ENCODE measurements at regions not wholly inside any gene's neighbourhood (a gene's known extent, or its start where the extent isn't known, plus 50 kb on each side); places are given as distances from the start of the nearest gene placed in this dataset.
"Not testable (repeated sequence)": the region's sequence is repeated elsewhere in the genome, so short reads cannot be mapped to it uniquely, and the experiment has no call there.

DNA sequence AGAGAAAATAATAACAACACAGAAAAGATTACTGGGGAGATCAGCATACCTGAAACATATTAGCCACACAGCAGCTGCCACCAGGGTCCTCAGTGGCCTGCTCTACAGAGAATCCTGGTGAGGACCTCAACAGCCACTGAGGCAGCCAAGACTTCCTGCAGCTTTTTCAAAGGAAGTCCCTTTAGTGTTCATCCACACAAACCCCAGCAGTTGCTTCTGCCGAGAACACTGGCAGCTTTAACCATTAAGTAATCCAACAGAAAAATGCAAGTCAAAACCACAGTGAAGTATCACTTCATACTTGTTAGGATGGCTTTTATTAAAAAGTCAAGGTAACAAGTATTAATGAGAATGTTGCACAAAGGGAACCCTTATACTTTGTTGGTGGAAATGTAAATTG is 542.0 kb upstream of the GCFC2 start:
- no peak for DNase-seq

DNA sequence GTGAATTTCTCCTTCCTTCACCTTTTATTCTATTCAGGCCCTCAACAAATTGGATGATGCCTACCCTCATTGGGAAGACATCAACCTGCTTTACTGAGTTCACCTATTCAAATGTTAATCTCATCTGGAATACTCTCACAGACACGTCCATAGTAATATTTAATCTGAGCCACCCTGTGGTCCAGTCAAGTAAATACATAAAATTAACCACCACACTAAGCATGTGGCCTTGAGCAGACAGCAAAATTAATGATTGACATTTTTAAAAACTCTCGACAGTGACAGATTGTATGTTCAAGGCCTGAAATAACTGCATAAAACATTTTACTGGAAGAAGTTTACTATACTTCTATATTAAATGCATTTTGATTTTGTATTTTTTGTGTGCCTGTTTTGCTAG is 540.6 kb upstream of the GCFC2 start:
- DNase-seq = no peak

DNA sequence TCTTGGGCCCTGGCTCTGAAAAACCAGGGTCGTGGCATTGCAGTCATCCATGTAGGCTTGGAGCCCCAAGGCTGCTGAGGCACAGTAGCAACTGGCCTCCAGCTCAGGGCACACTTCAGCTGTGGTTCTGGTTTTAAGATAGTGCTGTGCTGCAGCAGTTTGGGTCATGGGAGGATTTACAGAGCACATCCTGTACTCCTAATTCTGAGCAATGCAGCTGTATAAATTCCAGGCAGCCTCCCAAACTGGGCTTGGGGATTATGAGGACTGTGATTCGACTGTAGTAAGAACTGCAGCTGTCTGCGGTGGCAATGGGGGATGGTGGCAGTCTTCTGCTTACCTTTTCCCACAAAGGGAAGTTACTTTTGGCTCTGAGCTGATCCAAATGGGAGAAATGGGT is 536.3 kb upstream of the GCFC2 start:
- no peak for DNase-seq

DNA sequence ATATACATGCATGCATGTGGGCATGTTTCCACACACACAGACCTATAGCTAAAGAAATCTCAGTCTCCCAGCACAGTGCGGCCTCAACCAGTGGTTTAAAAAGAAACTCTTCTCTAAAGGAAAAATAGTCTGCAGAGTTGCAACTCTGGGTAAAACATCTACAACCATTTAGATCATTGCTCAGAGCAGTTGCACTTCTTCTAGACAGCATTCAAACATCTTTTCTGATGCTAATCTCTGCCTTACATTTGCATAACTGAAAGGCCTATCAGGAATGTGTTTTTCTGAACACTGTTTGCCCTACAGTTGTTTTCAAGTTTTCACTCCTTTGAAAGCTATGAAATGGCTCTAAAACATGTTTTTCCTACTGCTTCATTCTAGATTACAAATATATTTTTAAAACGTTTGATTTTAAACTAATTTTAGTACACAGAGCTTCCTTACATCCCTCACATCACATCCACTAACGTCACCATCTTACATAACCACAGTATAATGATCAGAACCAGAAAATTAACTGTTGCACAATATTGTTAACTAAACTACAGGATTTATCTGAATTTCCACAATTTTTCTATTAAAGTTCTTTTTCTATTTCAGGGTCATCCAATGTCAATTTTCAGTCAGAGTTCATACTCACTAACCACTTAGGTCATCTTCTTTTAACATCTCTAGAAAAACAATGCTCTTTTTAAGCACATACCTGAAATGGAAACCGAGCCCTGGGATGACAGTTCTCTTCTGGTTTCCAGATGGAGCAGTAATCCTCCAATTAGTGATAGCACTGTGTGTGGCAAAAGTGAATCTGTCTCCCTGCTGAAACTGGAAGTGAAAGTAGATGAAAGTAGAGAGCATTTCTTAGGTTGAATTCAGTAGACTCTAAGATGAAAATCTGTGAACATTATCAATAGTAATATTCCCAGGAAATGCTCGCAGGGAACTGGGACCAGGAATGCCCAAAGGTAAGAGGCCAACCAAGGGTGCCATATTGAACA is 501.6 kb upstream of the GCFC2 start:
- no peak for DNase-seq

- no peak for DNase-seq
These were observed 499.8 kb upstream of the GCFC2 start for GRCh38 chr2:76210551-76210950.

DNA sequence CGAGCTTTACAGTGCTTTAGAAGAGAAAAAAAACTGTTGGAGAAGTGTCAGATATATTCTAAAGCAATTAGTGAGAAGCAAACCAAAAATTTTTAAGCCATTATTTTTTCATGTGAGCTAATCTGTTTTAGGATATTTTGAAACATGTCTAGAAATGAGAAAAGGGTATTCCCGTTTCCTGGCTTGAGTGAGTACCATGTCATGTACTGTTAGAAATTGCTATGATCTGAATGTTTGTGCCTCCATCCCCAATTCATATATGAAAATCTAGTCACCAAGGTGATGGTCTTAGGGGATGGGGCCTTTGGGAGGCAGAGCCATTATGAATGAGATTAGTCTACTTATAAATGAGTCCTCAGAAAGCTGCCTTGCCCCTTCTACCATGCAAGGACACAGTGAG is 493.3 kb upstream of the GCFC2 start:
- no peak for DNase-seq

GRCh38 chr2:76202866-76203265 is 492.2 kb upstream of the GCFC2 start:
- DNase-seq = no peak

DNA sequence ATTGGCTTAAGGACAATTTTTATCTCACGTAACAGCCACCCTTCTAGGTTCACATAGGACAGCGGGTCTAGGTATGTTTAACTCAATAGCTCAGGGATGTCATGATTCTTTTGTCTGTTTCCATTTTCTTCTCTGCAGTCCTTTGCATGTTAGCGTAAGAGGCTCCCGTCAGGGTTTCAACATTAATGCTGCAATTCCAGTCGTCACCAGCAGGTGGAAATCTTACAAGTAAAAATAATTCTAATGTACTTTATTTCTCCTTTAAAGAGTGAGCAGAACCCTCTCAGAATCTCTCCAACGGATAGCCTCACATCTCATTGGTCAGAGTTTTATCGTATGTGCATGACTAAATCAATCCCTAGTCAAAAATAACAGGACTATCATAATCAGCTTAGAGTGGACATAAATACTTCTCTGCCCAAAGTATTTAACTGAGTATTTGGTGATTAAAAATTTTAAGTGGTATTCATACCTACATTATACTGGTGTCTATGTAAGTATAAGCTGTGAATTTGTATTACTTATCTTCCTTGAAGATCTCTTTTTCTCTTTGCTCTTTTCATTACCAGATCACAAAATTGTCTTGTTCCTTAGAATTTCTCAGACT is 487.2 kb upstream of the GCFC2 start:
- DNase-seq = no peak

GRCh38 chr2:76197428-76197827 is 486.7 kb upstream of the GCFC2 start:
- no peak for DNase-seq

GRCh38 chr2:76194031-76194775 is 483.5 kb upstream of the GCFC2 start:
- DNase-seq = no peak

DNA sequence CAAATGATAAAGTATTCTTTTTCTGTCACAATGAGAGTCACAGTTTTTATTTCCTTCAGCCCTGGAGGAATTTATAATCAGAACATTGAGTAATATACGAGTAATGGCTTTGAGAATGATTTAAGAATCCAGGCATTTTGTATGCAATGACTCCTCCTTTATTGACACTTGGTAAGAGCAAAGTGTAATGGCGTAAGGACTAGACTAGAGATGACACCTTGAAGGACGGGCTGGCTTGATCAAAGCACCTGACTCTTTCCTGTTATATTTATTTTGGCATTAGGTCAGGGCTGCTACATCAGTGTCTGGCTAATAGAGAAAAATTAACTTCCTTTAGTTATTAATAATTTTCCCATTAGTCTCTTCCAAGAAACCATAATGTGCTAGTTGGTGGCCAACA is 482.4 kb upstream of the GCFC2 start:
- no peak for DNase-seq

DNA sequence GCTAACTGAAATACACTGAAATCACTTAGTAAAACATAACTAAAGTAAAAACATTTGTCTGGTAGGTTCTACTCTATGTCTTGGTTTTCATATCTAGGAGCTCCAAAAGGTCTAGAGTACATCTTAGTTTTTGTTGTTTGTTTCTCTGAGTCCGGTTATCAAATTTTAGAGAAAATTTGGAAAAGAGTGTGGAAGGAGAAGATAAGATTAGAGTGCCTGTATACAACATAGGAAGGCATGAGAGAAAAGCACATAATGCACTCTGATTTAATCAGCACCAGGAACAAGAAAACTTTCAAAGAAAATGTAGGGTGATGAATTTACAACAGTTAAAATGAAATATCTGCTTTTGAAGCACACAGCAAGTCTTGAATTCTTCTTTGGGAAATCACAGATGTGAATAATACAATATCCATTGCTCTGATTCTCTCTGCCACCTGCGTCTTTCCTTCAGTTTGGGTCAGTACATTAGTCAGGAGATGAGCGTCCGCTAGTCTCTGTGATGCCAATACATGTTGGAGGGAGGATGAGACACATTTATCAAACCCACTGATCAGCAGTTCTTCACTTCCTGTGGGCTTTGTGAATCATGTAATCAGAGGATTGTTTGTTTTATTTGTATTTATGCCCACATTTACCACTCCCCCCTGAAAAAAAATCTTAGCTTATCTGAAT is 477.8 kb upstream of the GCFC2 start:
- no peak for DNase-seq

DNA sequence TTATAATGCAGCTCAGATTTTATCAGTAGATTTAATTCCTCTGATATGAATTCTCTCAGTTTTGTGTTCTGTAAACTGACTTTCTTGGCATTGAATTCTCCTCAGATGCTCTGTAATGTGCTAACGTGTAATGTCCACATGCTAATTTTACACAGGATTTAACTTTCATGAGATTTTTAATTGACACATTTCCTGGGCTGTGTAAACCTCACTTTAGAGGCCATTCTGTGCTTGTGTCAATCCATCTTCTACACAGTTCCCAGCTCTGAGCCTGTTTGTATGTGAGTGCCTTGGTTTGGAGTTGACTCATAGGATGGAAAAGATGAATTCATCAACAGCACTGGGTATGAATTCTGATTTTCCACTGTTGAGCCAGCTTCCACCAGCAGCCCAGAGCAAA is 476.7 kb upstream of the GCFC2 start:
- no peak for DNase-seq

- DNase-seq = no peak
These were observed 470.0 kb upstream of the GCFC2 start for GRCh38 chr2:76180676-76181075.

DNA sequence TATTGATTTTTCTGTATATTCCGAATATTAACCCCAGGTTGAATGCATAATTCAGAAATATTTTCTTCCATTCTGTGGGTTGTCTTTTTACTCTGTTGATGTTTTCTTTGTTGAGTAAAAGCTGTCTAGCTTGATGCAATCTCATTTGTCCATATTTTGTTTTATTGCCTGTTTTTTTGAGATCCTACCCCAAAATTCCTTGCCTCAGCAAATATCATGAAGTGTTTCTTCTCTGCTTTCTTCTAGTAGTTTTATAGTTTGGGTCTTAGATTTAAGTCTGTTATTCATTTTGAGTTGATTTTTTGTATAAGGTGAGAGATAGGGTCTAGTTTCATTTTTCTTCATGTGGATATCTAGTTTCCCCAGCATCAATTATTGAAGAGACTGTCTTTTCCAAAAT is 467.9 kb upstream of the GCFC2 start:
- no peak for DNase-seq

DNA sequence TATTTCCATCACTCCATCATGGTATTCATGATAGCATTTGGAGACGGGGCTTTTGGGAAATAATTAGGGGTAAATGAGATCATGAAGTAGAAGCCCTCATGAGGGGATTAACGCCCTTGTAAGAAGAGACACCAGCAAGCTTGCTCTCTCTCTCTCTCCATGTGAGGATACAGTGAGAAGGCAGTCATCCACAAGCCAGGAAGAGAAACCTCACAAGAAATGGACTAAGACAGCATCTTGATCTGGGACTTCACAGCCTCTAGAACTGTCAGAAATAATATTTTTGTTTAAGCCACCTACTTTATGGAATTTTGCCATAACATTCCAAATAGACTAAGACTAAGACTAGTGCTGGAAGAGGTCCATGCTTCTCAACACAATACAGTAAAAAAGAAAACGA is 464.6 kb upstream of the GCFC2 start:
- no peak for DNase-seq

DNA sequence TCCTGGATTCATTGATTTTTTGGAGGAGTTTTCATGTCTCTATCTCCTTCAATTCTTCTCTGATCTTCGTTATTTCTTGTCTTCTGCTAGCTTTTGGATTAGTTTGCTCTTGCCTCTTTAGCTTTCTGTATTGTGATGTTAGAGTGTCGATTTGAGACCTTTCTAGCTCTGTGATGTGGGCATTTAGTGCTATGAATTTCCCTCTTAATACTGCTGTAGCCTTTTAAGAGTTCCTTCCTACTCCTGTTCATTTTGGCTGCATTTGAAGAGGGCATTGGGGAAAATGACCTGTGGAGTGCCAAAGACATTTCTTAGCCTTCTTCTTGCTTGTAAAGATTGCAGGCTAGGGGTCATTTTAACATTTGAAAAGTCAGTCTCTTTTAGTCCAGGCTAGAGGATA is 463.8 kb upstream of the GCFC2 start:
- no peak for DNase-seq

DNA sequence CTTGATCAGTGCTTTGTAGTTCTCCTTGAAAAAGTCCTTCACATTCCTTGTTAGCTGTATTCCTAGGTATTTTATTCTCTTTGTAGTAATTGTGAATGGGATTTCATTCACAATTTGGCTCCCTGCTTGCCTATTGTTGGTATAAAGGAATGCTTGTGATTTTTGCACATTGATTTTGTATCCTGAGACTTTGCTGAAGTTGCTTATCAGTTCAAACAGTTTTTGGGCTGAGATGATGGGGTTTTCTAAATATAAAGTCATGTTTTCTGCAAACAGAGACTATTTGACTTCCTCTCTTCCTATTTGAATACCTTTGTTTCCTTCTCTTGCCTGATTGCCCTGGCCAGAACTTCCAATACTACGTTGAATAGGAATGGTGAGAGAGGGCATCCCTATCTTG is 462.5 kb upstream of the GCFC2 start:
- not testable (repeated sequence) for DNase-seq

GRCh38 chr2:76172154-76172595 is 461.5 kb upstream of the GCFC2 start:
- DNase-seq = not testable (repeated sequence)

- DNase-seq = no peak
These were observed 460.1 kb upstream of the GCFC2 start for GRCh38 chr2:76170856-76171255.

DNA sequence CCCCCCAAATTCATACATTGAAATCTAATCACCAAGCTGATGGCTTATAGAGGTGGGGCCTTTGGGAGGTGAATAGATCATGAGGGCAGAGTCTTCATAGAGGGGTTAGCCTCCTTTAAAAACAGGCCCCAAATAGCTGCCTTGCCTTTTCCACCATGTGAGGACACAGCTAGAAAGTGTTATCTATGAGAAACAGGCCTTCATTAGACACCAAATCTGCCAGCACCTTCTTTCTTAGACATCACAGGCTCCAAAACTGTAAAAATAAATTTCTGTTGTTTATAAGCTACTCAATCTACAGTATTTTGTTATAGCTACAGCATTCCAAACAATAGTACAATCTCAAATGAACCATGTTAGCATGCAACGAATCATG is 459.3 kb upstream of the GCFC2 start:
- no peak for DNase-seq

- DNase-seq = no peak
These were observed 458.7 kb upstream of the GCFC2 start for GRCh38 chr2:76169276-76170008.

Data from NCI-H1930 (cell line).